ENCODE measurements at regions not wholly inside any gene's neighbourhood (a gene's known extent, or its start where the extent isn't known, plus 50 kb on each side); places are given as distances from the start of the nearest gene placed in this dataset.
"Not testable (repeated sequence)": the region's sequence is repeated elsewhere in the genome, so short reads cannot be mapped to it uniquely, and the experiment has no call there.

GRCh38 chr2:166647935-166648334, 153.9 kb upstream of the SCN7A start:
- no peak overlapping the region for H3K27ac ChIP-seq (ENCODE audit: low read length)
- H3K4me1 ChIP-seq (ENCODE audit: control insufficient read depth, insufficient read depth, low read length), result no peaks in the 10 kb centered on the region
- H3K4me3 ChIP-seq (ENCODE audit: low read length), result no peak overlapping the region
- WGBS (ENCODE audit: insufficient coverage, low lambda C conversion rate), result 90% methylated on average over 2 of the region's 2 CpGs
- H3K27me3 ChIP-seq (ENCODE audit: control insufficient read depth, insufficient read depth, low read length), result no peaks in the 10 kb centered on the region
- no peak for DNase-seq
- H3K9me3 ChIP-seq (ENCODE audit: control insufficient read depth, low read depth, low read length), result no peaks in the 10 kb centered on the region
- H3K36me3 ChIP-seq (ENCODE audit: control insufficient read depth, insufficient read depth, low read length), result no peaks in the 10 kb centered on the region

- H3K4me3 ChIP-seq (ENCODE audit: low read length), result no peak overlapping the region
- 70% methylated on average over 1 of the region's 1 CpG for WGBS (ENCODE audit: insufficient coverage, low lambda C conversion rate)
- no peak for DNase-seq
- H3K4me1 ChIP-seq (ENCODE audit: control insufficient read depth, insufficient read depth, low read length), result no peaks in the 10 kb centered on the region
- no peaks in the 10 kb centered on the region for H3K27me3 ChIP-seq (ENCODE audit: control insufficient read depth, insufficient read depth, low read length)
- no peaks in the 10 kb centered on the region for H3K9me3 ChIP-seq (ENCODE audit: control insufficient read depth, low read depth, low read length)
- H3K36me3 ChIP-seq (ENCODE audit: control insufficient read depth, insufficient read depth, low read length), result no peaks in the 10 kb centered on the region
- H3K27ac ChIP-seq (ENCODE audit: low read length), result no peak overlapping the region
These were observed 149.9 kb upstream of the SCN7A start for GRCh38 chr2:166643980-166644379.

GRCh38 chr2:166641516-166641915, 147.5 kb upstream of the SCN7A start:
- H3K4me3 ChIP-seq (ENCODE audit: low read length); H3K36me3 ChIP-seq (ENCODE audit: control insufficient read depth, insufficient read depth, low read length); H3K4me1 ChIP-seq (ENCODE audit: control insufficient read depth, insufficient read depth, low read length); H3K27me3 ChIP-seq (ENCODE audit: control insufficient read depth, insufficient read depth, low read length); H3K27ac ChIP-seq (ENCODE audit: low read length); DNase-seq; H3K9me3 ChIP-seq (ENCODE audit: control insufficient read depth, low read depth, low read length): not testable (repeated sequence)
- WGBS (ENCODE audit: insufficient coverage, low lambda C conversion rate), result no CpG with 5 or more reads among the region's 3 CpGs

- H3K9me3 ChIP-seq (ENCODE audit: control insufficient read depth, low read depth, low read length), result no peaks in the 10 kb centered on the region
- no peaks in the 10 kb centered on the region for H3K36me3 ChIP-seq (ENCODE audit: control insufficient read depth, insufficient read depth, low read length)
- H3K4me1 ChIP-seq (ENCODE audit: control insufficient read depth, insufficient read depth, low read length), result no peaks in the 10 kb centered on the region
- H3K27me3 ChIP-seq (ENCODE audit: control insufficient read depth, insufficient read depth, low read length), result no peaks in the 10 kb centered on the region
- H3K4me3 ChIP-seq (ENCODE audit: low read length), result no peak overlapping the region
- WGBS (ENCODE audit: insufficient coverage, low lambda C conversion rate), result no CpG with 5 or more reads among the region's 1 CpG
- DNase-seq, result no peak
- no peak overlapping the region for H3K27ac ChIP-seq (ENCODE audit: low read length)
These were observed 143.0 kb upstream of the SCN7A start for GRCh38 chr2:166637051-166637450.

GRCh38 chr2:166634706-166635105, 140.7 kb upstream of the SCN7A start:
- Histone ChIP-seq H3K27ac (ENCODE audit: low read length) (no peak overlapping the region), H3K9me3 (ENCODE audit: control insufficient read depth, low read depth, low read length) (no peaks in the 10 kb centered on the region), H3K27me3 (ENCODE audit: control insufficient read depth, insufficient read depth, low read length) (no peaks in the 10 kb centered on the region), H3K4me1 (ENCODE audit: control insufficient read depth, insufficient read depth, low read length) (no peaks in the 10 kb centered on the region), H3K4me3 (ENCODE audit: low read length) (no peak overlapping the region), H3K36me3 (ENCODE audit: control insufficient read depth, insufficient read depth, low read length) (no peaks in the 10 kb centered on the region)
- DNase-seq, result no peak
- 100% methylated on average over 2 of the region's 4 CpGs for WGBS (ENCODE audit: insufficient coverage, low lambda C conversion rate)

- Histone ChIP-seq H3K27ac (ENCODE audit: low read length) (no peak overlapping the region), H3K4me3 (ENCODE audit: low read length) (no peak overlapping the region), H3K9me3 (ENCODE audit: control insufficient read depth, low read depth, low read length) (no peaks in the 10 kb centered on the region), H3K36me3 (ENCODE audit: control insufficient read depth, insufficient read depth, low read length) (no peaks in the 10 kb centered on the region), H3K4me1 (ENCODE audit: control insufficient read depth, insufficient read depth, low read length) (no peaks in the 10 kb centered on the region), H3K27me3 (ENCODE audit: control insufficient read depth, insufficient read depth, low read length) (no peaks in the 10 kb centered on the region)
- no CpG with 5 or more reads among the region's 3 CpGs for WGBS (ENCODE audit: insufficient coverage, low lambda C conversion rate)
- DNase-seq, result no peak
These were observed 138.6 kb upstream of the SCN7A start for GRCh38 chr2:166632616-166633015.

- Histone ChIP-seq H3K4me1 (ENCODE audit: control insufficient read depth, insufficient read depth, low read length) (no peaks in the 10 kb centered on the region), H3K27ac (ENCODE audit: low read length) (no peak overlapping the region), H3K36me3 (ENCODE audit: control insufficient read depth, insufficient read depth, low read length) (no peaks in the 10 kb centered on the region), H3K27me3 (ENCODE audit: control insufficient read depth, insufficient read depth, low read length) (no peaks in the 10 kb centered on the region), H3K4me3 (ENCODE audit: low read length) (no peak overlapping the region), H3K9me3 (ENCODE audit: control insufficient read depth, low read depth, low read length) (no peaks in the 10 kb centered on the region)
- no peak for DNase-seq
- no CpG with 5 or more reads among the region's 1 CpG for WGBS (ENCODE audit: insufficient coverage, low lambda C conversion rate)
These were observed 134.6 kb upstream of the SCN7A start for GRCh38 chr2:166628478-166629136.

- H3K4me1 ChIP-seq (ENCODE audit: control insufficient read depth, insufficient read depth, low read length), result no peaks in the 10 kb centered on the region
- no CpG with 5 or more reads among the region's 2 CpGs for WGBS (ENCODE audit: insufficient coverage, low lambda C conversion rate)
- H3K27ac ChIP-seq (ENCODE audit: low read length), result no peak overlapping the region
- no peaks in the 10 kb centered on the region for H3K27me3 ChIP-seq (ENCODE audit: control insufficient read depth, insufficient read depth, low read length)
- no peaks in the 10 kb centered on the region for H3K9me3 ChIP-seq (ENCODE audit: control insufficient read depth, low read depth, low read length)
- H3K4me3 ChIP-seq (ENCODE audit: low read length), result no peak overlapping the region
- no peak for DNase-seq
- H3K36me3 ChIP-seq (ENCODE audit: control insufficient read depth, insufficient read depth, low read length), result no peaks in the 10 kb centered on the region
These were observed 133.8 kb upstream of the SCN7A start for GRCh38 chr2:166627893-166628292.

GRCh38 chr2:166625670-166626069, 131.6 kb upstream of the SCN7A start:
- Histone ChIP-seq H3K36me3 (ENCODE audit: control insufficient read depth, insufficient read depth, low read length) (no peaks in the 10 kb centered on the region), H3K4me3 (ENCODE audit: low read length) (no peak overlapping the region), H3K9me3 (ENCODE audit: control insufficient read depth, low read depth, low read length) (no peaks in the 10 kb centered on the region), H3K27ac (ENCODE audit: low read length) (no peak overlapping the region), H3K4me1 (ENCODE audit: control insufficient read depth, insufficient read depth, low read length) (no peaks in the 10 kb centered on the region), H3K27me3 (ENCODE audit: control insufficient read depth, insufficient read depth, low read length) (no peaks in the 10 kb centered on the region)
- DNase-seq, result no peak
- WGBS (ENCODE audit: insufficient coverage, low lambda C conversion rate), result no CpG with 5 or more reads among the region's 1 CpG

- no peaks in the 10 kb centered on the region for H3K36me3 ChIP-seq (ENCODE audit: control insufficient read depth, insufficient read depth, low read length)
- no peak overlapping the region for H3K4me3 ChIP-seq (ENCODE audit: low read length)
- no peaks in the 10 kb centered on the region for H3K27me3 ChIP-seq (ENCODE audit: control insufficient read depth, insufficient read depth, low read length)
- H3K27ac ChIP-seq (ENCODE audit: low read length), result no peak overlapping the region
- DNase-seq, result no peak
- H3K4me1 ChIP-seq (ENCODE audit: control insufficient read depth, insufficient read depth, low read length), result no peaks in the 10 kb centered on the region
- H3K9me3 ChIP-seq (ENCODE audit: control insufficient read depth, low read depth, low read length), result no peaks in the 10 kb centered on the region
These were observed 120.5 kb upstream of the SCN7A start for GRCh38 chr2:166614503-166614902.

GRCh38 chr2:166614029-166614428, 120.0 kb upstream of the SCN7A start:
- Histone ChIP-seq H3K27ac (ENCODE audit: low read length) (no peak overlapping the region), H3K27me3 (ENCODE audit: control insufficient read depth, insufficient read depth, low read length) (no peaks in the 10 kb centered on the region), H3K36me3 (ENCODE audit: control insufficient read depth, insufficient read depth, low read length) (no peaks in the 10 kb centered on the region), H3K4me3 (ENCODE audit: low read length) (no peak overlapping the region), H3K9me3 (ENCODE audit: control insufficient read depth, low read depth, low read length) (no peaks in the 10 kb centered on the region), H3K4me1 (ENCODE audit: control insufficient read depth, insufficient read depth, low read length) (no peaks in the 10 kb centered on the region)
- WGBS (ENCODE audit: insufficient coverage, low lambda C conversion rate), result 44% methylated on average over 3 of the region's 4 CpGs
- DNase-seq, result no peak

Data from large intestine (tissue), 3 donors.